NCI-H1694 (cell line): ENCODE measurements at regions not wholly inside any gene's neighbourhood (a gene's known extent, or its start where the extent isn't known, plus 50 kb on each side); places are given as distances from the start of the nearest gene placed in this dataset.
A peak's percentile ranks its signal among the peaks of the same experiment; 100 is the strongest.

Experiments used
- DNase-seq: peaks from one replicate; lab custom pipeline; 2025; lab: John Stamatoyannopoulos, UW

DNA sequence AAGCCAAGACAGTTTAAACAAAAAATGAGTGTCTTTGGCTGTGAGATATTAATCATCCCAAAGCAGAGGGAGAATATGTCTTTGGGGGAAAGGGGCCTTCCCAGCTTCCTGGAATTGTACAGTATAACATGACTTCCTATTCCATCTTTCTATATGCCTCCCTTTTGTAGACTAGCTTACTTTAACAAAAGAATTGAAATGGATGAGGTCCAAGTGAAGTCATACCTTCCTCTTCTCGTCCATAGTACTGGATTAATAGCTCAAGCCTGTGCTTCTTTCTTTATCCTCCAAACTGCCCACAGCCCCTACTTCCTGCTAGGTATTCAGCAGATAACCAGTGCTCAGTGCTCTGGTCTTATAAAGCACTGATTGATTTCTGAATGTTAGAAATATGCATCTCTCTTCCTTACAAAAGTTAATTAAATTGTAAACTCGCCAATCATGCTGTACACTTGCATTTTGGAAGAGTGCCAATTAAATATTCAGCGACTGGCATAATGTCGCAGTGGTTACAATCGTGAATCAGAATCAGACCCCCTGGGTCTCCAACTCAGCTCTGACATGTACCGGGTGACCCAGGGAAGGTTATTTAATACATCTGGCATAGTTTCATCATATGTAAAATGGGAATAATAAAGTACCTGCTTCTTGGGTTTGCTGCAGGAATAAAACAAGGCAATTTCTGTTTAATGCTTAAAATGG, 325.1 kb downstream of the RND3 start:
- DNase-seq: no peak

GRCh38 chr2:150160058-150160457, 327.4 kb downstream of the RND3 start:
- DNase-seq: no peak

GRCh38 chr2:150159300-150159699, 328.2 kb downstream of the RND3 start:
- DNase-seq: no peak

- no peak for DNase-seq
Measured at GRCh38 chr2:150156876-150157275, 330.6 kb downstream of the RND3 start.

- no peak for DNase-seq
Measured at GRCh38 chr2:150156415-150156814, 331.1 kb downstream of the RND3 start.

GRCh38 chr2:150154308-150154797, 333.1 kb downstream of the RND3 start:
- DNase-seq: no peak

DNA sequence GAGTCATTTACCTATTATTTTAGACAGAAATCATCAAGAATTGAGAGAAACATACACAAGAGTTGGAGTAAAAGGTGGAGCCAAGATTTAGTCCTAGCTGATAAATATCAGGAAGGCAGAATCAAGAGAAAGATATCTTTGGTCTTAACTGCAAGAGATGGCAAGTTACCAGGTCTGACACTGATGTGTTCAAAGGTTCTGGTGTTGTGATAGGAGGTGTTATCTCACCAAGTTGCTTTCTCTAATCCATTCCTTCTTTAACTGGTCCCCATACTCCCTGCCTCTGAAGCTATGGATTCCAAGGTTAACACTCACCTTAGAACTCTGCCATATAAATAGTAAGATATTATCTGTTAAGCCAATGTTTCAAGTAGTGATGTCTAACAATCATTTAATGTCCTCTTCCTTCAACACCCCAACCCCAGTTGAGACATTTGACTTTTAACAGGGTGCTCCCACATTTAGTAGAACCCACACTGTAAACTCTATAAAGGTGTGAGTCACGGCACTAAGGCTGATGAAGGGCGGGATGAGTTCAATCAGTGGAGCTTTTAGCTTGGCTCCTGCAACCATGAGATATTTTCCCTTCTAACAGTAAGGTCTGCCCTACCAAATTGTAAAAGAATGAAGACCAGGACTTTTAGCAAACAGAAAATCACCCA, 333.7 kb downstream of the RND3 start:
- DNase-seq: no peak

- no peak for DNase-seq
Measured at GRCh38 chr2:150152230-150152629, 335.2 kb downstream of the RND3 start.

- no peak for DNase-seq
Measured at GRCh38 chr2:150150144-150150543, 337.3 kb downstream of the RND3 start.

GRCh38 chr2:150147889-150148683, 339.4 kb downstream of the RND3 start:
- no peak for DNase-seq

- no peak for DNase-seq
Measured at GRCh38 chr2:150146879-150147278, 340.6 kb downstream of the RND3 start.

GRCh38 chr2:150145299-150145692, 342.2 kb downstream of the RND3 start:
- no peak for DNase-seq

DNA sequence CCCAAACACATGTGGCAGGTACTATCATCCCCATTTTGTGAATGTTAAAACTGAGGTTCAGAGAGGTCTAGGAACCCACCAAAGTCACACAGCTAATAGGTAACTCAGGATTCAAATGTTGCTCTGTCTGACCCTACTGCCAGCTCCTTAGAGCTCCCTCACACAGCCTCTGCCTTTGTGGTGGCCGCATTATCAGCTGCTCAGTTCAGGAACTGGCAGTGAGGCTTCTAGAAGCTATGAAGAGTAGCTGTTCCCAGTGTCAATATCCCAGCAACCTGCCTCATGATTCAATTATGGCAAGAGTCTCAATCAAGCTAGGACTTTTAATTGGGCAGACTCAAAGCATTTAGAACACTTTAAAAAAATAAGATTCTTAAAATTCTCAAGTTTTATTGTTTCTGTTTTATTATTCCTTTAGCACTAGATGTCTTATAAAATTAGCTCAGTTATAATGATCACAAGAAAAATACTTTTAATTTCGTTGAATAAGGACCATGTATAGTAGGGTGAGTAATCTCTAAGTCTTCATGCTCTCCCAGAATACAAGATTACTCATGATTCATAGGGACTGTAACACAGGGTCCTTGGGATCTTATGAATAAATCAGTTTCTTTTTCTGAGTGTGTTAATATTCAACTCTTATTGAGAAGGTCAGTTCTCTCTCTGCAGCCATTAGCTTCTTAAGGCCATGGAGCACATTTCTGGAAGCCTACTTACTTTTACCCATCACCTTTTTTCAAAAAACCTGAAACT, 342.7 kb downstream of the RND3 start:
- DNase-seq: no peak

- no peak for DNase-seq
Measured at GRCh38 chr2:150143087-150143536, 344.4 kb downstream of the RND3 start.

GRCh38 chr2:150142561-150142960, 344.9 kb downstream of the RND3 start:
- no peak for DNase-seq

DNA sequence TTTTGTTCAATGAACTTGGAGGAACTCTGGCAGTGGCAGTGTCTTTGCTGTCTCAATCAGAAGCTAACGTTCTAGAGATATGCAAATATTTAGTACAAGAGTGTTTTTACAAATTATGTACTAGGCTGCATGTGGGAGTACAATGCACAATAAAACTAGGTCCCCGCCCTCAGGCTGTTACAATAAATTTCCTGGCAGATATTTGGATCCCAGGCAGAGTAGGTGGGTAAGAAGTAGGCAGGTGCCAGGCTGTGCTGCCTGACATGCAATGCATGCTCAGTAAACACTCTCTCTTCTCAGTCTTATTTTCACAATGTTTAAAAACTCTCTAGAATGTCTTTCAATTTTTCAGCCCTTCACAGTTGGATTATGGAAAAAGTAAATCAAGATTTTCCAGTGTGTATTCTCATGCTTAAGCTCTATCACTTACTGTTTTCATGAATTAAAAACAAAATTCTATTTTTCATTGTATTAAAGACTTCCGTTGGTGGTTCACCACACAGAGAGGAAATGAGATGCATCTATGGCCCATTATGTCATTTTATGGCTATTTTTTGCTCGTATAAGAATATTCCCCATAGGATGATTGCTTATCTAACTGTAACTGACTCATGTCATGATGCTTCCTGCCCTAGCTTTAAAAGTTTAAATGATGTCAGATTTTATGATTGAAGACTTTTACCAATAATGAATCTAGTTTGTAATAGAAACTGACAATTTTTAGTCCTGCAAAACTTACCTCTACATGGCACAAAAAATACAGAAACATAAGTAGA, 346.1 kb downstream of the RND3 start:
- DNase-seq: no peak

- DNase-seq: no peak
Measured at GRCh38 chr2:150140777-150141176, 346.7 kb downstream of the RND3 start.

GRCh38 chr2:150138587-150138986, 348.9 kb downstream of the RND3 start:
- peak; percentile 9 for DNase-seq

DNA sequence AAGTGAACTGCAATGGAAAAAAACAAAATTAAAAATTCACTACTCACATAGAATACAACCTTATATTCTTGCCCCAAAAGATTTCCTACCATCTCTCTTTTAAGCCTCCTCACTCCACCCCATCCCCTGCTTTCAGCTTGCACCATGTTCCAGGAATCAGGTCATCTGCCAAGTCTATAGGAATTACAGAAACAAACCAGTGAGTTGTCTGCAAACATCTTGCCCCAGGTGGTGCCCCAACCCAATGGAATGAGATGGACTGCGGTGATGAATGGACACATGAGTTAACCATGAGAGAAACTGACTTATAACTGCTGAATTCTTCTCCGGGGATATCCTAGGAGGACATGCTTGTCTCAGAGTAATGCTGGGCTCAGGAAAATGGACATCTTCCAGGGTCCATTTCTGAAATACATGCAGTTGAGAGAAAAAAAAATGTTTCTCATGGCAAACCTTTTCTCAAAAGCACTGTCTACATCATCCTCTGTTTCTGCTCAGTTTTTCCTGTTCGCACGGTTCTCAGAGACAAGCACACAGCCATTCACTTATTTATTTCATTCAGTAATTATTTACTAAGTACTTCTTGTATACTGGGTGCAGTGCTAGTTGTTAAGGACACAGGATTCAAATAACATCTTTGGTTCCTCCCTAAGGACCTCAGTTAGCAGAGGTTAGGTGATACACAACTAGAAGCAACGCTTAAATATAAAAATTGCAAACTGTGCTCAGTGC, 350.0 kb downstream of the RND3 start:
- no peak for DNase-seq

- no peak for DNase-seq
Measured at GRCh38 chr2:150136893-150137292, 350.6 kb downstream of the RND3 start.

DNA sequence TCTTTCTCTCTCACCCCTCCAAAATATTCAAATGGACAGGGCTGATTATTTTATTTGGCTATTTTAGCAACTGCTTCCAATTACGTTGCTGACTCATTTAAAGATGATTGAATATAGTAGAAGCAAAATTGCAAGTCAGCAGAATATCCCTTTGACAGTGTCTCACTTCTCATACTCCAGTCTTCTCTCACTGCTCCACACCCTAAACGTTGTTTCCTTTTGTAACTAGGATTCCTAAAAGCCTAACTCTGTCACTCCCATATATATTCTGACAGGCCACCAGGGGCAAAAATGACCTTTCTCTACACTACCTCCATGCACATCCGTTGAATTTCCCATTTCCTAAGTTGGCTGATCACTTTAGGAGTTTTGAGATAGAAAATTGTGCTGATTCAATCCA, 351.1 kb downstream of the RND3 start:
- DNase-seq: no peak
